ENCODE measurements at regions not wholly inside any gene's neighbourhood (a gene's known extent, or its start where the extent isn't known, plus 50 kb on each side); places are given as distances from the start of the nearest gene placed in this dataset.

- TF ChIP-seq NFE2L2 (IDR thresholded peaks at IDR 0.05; ENCODE audit: low read depth, low read length) (no peak), POLR2A (IDR thresholded peaks at IDR 0.05; ENCODE audit: low read depth, low read length) (no peak), SMC3 (IDR thresholded peaks at IDR 0.05; ENCODE audit: low read depth, low read length) (no peak), RFX5 (IDR thresholded peaks at IDR 0.05; ENCODE audit: low read depth, low read length) (no peak), MAFK (IDR thresholded peaks at IDR 0.05; ENCODE audit: low read depth, low read length) (no peak), RAD21 (IDR thresholded peaks at IDR 0.05; ENCODE audit: low read length) (no peak), MXI1 (IDR thresholded peaks at IDR 0.05; ENCODE audit: borderline replicate concordance, low read depth, low read length) (no peak)
- TF ChIP-seq, protein P1, sequence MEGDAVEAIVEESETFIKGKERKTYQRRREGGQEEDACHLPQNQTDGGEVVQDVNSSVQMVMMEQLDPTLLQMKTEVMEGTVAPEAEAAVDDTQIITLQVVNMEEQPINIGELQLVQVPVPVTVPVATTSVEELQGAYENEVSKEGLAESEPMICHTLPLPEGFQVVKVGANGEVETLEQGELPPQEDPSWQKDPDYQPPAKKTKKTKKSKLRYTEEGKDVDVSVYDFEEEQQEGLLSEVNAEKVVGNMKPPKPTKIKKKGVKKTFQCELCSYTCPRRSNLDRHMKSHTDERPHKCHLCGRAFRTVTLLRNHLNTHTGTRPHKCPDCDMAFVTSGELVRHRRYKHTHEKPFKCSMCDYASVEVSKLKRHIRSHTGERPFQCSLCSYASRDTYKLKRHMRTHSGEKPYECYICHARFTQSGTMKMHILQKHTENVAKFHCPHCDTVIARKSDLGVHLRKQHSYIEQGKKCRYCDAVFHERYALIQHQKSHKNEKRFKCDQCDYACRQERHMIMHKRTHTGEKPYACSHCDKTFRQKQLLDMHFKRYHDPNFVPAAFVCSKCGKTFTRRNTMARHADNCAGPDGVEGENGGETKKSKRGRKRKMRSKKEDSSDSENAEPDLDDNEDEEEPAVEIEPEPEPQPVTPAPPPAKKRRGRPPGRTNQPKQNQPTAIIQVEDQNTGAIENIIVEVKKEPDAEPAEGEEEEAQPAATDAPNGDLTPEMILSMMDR (conservative IDR thresholded peaks at IDR 0.05; ENCODE audit: low read depth, low read length), result no peak
- TF ChIP-seq, protein P2, sequence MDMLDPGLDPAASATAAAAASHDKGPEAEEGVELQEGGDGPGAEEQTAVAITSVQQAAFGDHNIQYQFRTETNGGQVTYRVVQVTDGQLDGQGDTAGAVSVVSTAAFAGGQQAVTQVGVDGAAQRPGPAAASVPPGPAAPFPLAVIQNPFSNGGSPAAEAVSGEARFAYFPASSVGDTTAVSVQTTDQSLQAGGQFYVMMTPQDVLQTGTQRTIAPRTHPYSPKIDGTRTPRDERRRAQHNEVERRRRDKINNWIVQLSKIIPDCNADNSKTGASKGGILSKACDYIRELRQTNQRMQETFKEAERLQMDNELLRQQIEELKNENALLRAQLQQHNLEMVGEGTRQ (IDR thresholded peaks at IDR 0.05; ENCODE audit: low read depth, low read length), result no peak
Observed at GRCh38 chr4:64903986-64904385, 494.7 kb upstream of the TECRL start.

Data from IMR-90 (cell line).